H1 (cell line): ENCODE measurements at regions not wholly inside any gene's neighbourhood (a gene's known extent, or its start where the extent isn't known, plus 50 kb on each side); places are given as distances from the start of the nearest gene placed in this dataset.

ENCODE experiments used
- CTCF ChIA-PET: fragments of 300-600 bp; sonication (Branson Sonifier 250); formaldehyde crosslinking; loops from one replicate; lab custom pipeline; 2021; ENCODE audit not compliant: partially characterized antibody; lab: Charles Lee
- POLR2A ChIA-PET: fragments of 300-600 bp; sonication (Branson Sonifier 250); formaldehyde crosslinking; loops from one replicate; lab custom pipeline; 2021; ENCODE audit warnings: inconsistent platforms; ENCODE audit not compliant: partially characterized antibody; lab: Charles Lee
- DNase-seq, 2 experiments: peaks; one replicate each; pipeline versions ENCODE4 v3.0.0 to v3.0.0-alpha.2; 2010 to 2022; ENCODE audit warnings: low spot score in 2 of 2, low read depth in 1 of 2, mixed read lengths in 1 of 2
- FAIRE-seq: peaks from 2 replicates; lab custom pipeline; 2011; peaks lifted over from hg19 to GRCh38; lab: Jason Lieb, UNC
- H2AFZ ChIP-seq: 2 replicates; pipeline ENCODE4 v1.8.1; 2012; ENCODE audit warnings: low read length, inconsistent platforms
- H2AK5ac ChIP-seq: 2 replicates; pipeline ENCODE4 v1.6.1; 2013; ENCODE audit warnings: low read depth, low read length
- H2BK120ac ChIP-seq: replicated peaks from 2 replicates; pipeline ENCODE3; 2013; ENCODE audit warnings: low read depth, low read length, inconsistent platforms
- H2BK12ac ChIP-seq: 2 replicates; pipeline ENCODE4 v1.6.1; 2013; ENCODE audit warnings: low read depth, low read length
- H2BK15ac ChIP-seq: 2 replicates; pipeline ENCODE4 v1.6.1; 2013; ENCODE audit warnings: low read length
- H2BK20ac ChIP-seq: 2 replicates; pipeline ENCODE4 v1.6.1; 2013; ENCODE audit warnings: low read length
- H2BK5ac ChIP-seq: 2 replicates; pipeline ENCODE4 v1.6.1; 2013; ENCODE audit warnings: low read depth, low read length
- H3K14ac ChIP-seq: 2 replicates; pipeline ENCODE4 v1.6.1; 2013; ENCODE audit warnings: inconsistent platforms; ENCODE audit not compliant: insufficient read length
- H3K18ac ChIP-seq: 2 replicates; pipeline ENCODE4 v1.6.1; 2013; ENCODE audit warnings: low read length; ENCODE audit errors: extremely low read depth
- H3K23ac ChIP-seq: 2 replicates; pipeline ENCODE4 v1.6.1; 2013; ENCODE audit warnings: inconsistent platforms; ENCODE audit not compliant: insufficient read length
- H3K23me2 ChIP-seq: 2 replicates; pipeline ENCODE4 v1.6.1; 2013; ENCODE audit warnings: low read depth, low read length
- H3K27ac ChIP-seq: 2 replicates; pipeline ENCODE4 v1.6.1; 2011; ENCODE audit warnings: low read depth, low read length, inconsistent platforms
- H3K27me3 ChIP-seq, 4 experiments: replicated peaks in 1 of 4; 1 replicate in 1 of 4; 2 replicates in 3 of 4; pipeline versions ENCODE4 v1.6.1 to v1.8.1; 2011 to 2013; ENCODE audit warnings: low read length in 3 of 4, mild to moderate bottlenecking in 3 of 4, inconsistent platforms in 2 of 4, mixed read lengths in 2 of 4, moderate library complexity in 1 of 4; ENCODE audit not compliant: control insufficient read depth in 3 of 4, insufficient read depth in 3 of 4; ENCODE audit errors: extremely low read depth in 1 of 4
- H3K36me3 ChIP-seq, 4 experiments: 2 replicates each; pipeline versions ENCODE4 v1.6.1 to v1.8.1; 2011 to 2013; ENCODE audit warnings: mild to moderate bottlenecking in 4 of 4, low read length in 3 of 4, moderate library complexity in 2 of 4, control low read depth in 1 of 4, inconsistent platforms in 1 of 4; ENCODE audit not compliant: insufficient read depth in 4 of 4, control insufficient read depth in 2 of 4
- H3K4ac ChIP-seq: replicated peaks from 2 replicates; pipeline ENCODE3; 2013; ENCODE audit warnings: low read length, low read depth, mixed read lengths, inconsistent platforms; ENCODE audit not compliant: insufficient read length
- H3K4me1 ChIP-seq, 4 experiments: replicated peaks in 1 of 4; 1 replicate in 1 of 4; 2 replicates in 3 of 4; pipeline versions ENCODE4 v1.6.1 to v1.8.1; 2011 to 2013; ENCODE audit warnings: low read length in 3 of 4, inconsistent platforms in 2 of 4, mixed read lengths in 1 of 4; ENCODE audit not compliant: insufficient read depth in 4 of 4, control insufficient read depth in 3 of 4
- H3K4me2 ChIP-seq, 2 experiments: 2 replicates each; pipeline versions ENCODE4 v1.6.1 to v1.8.1; 2011 to 2013; ENCODE audit warnings: low read depth in 2 of 2, low read length in 2 of 2, control low read depth in 1 of 2, inconsistent platforms in 1 of 2, mild to moderate bottlenecking in 1 of 2; ENCODE audit not compliant: insufficient read depth in 1 of 2
- H3K4me3 ChIP-seq, 4 experiments: fragments of 200-600, 300-600 bp in 1 of 4; sonication (generic), shearing (Covaris generic), sonication (Bioruptor Twin) in 1 of 4; 2 replicates each; pipeline versions ENCODE4 v1.5.1 to v1.8.1; 2011 to 2016; ENCODE audit warnings: low read length in 4 of 4, low read depth in 3 of 4, control low read depth in 2 of 4, inconsistent platforms in 2 of 4, mild to moderate bottlenecking in 2 of 4, mixed read lengths in 1 of 4, moderate library complexity in 1 of 4; ENCODE audit not compliant: insufficient read depth in 2 of 4; ENCODE audit errors: extremely low read depth in 1 of 4
- H3K56ac ChIP-seq: replicated peaks from 2 replicates; pipeline ENCODE3; 2013; ENCODE audit warnings: low read depth, mild to moderate bottlenecking, mixed read lengths, low read length, inconsistent platforms; ENCODE audit not compliant: insufficient read length
- H3K79me1 ChIP-seq: 2 replicates; pipeline ENCODE4 v1.6.1; 2013; ENCODE audit warnings: low read depth, low read length, control low read depth
- H3K79me2 ChIP-seq, 2 experiments: 2 replicates each; pipeline versions ENCODE4 v1.6.1 to v1.8.1; 2012 to 2013; ENCODE audit warnings: low read length in 2 of 2, mild to moderate bottlenecking in 2 of 2, inconsistent platforms in 1 of 2; ENCODE audit not compliant: insufficient read depth in 2 of 2, control insufficient read depth in 1 of 2
- H3K9ac ChIP-seq, 4 experiments: replicated peaks in 1 of 4; 1 replicate in 1 of 4; 2 replicates in 3 of 4; pipeline versions ENCODE4 v1.6.1 to v1.8.1; 2011 to 2013; ENCODE audit warnings: low read depth in 3 of 4, low read length in 3 of 4, control low read depth in 2 of 4, mild to moderate bottlenecking in 2 of 4, moderate library complexity in 2 of 4, inconsistent platforms in 1 of 4; ENCODE audit errors: extremely low read depth in 1 of 4
- H3K9me3 ChIP-seq, 2 experiments: 2 replicates each; pipeline versions ENCODE4 v1.6.1 to v1.8.1; 2012 to 2013; ENCODE audit warnings: mild to moderate bottlenecking in 2 of 2, moderate library complexity in 2 of 2, control low read depth in 1 of 2, inconsistent platforms in 1 of 2, low read depth in 1 of 2, low read length in 1 of 2, mixed read lengths in 1 of 2; ENCODE audit not compliant: insufficient read depth in 2 of 2
- H4K20me1 ChIP-seq, 2 experiments: replicated peaks in 1 of 2; 2 replicates each; pipeline versions ENCODE3 to v1.8.1; 2011 to 2013; ENCODE audit warnings: inconsistent platforms in 2 of 2, low read length in 2 of 2, mild to moderate bottlenecking in 1 of 2; ENCODE audit not compliant: insufficient read depth in 2 of 2, control insufficient read depth in 1 of 2
- H4K5ac ChIP-seq: 2 replicates; pipeline ENCODE4 v1.6.1; 2013; ENCODE audit warnings: low read length, low read depth, mixed read lengths, inconsistent platforms; ENCODE audit not compliant: insufficient read length
- H4K8ac ChIP-seq: 2 replicates; pipeline ENCODE4 v1.8.0; 2013; ENCODE audit warnings: mild to moderate bottlenecking, moderate library complexity, low read length, inconsistent platforms; ENCODE audit not compliant: insufficient read depth; ENCODE audit errors: extremely low read depth
- H4K91ac ChIP-seq: replicated peaks from 2 replicates; pipeline ENCODE3; 2013; ENCODE audit warnings: low read length, mixed read lengths, inconsistent platforms; ENCODE audit not compliant: insufficient read length
- CEBPB ChIP-seq: IDR thresholded peaks from 2 replicates; pipeline ENCODE4 v1.6.1; 2012; ENCODE audit warnings: low read depth, low read length
- WGBS, 2 experiments: shearing (Covaris generic) in 1 of 2; methylation state at CpG; one replicate each; pipeline versions ENCODE4 v1.1.6 to v1.1.7; 2013 to 2015; ENCODE audit warnings: low lambda C conversion rate in 2 of 2, mixed read lengths in 2 of 2, inconsistent platforms in 1 of 2, low coverage in 1 of 2, missing lambda C conversion rate in 1 of 2; ENCODE audit not compliant: insufficient replicate concordance in 2 of 2, insufficient coverage in 1 of 2, insufficient read length in 1 of 2; ENCODE audit errors: extremely low coverage in 1 of 2, missing lambda C conversion rate in 1 of 2; 5-methylcytosine and 5-hydroxymethylcytosine counted together

DNA sequence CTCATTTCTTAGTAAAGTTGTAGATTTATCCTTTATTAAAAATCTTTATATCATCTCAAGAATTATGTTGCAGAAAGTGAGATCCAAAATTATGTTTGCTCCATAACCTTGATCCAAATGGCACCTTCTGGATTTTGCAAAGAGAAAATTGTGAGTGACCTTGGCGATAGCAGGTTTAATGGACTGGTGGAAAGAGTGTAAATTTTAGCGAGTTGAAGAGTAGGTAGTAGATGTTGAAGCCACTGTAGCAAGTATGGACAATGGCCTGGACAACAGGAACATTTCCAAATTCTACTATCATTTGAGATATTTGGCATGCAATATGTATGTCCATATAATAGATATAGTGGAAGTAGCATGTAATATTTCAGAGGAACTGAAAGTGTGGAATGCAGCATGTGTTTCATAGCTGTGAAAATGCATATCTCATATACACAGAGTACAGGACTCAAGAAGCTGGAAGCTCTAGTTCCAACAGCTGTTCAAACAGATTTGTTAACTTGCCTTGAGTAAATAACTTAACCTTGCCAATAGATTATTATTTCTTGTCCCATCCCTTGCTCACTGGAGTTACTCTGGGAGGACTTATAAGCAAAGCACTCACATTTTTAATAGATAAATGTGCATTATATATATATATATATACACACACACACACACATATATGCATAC is 152.5 kb upstream of the TLL1 start:
- Histone ChIP-seq H3K18ac (no peak overlapping the region), H4K20me1 (no peaks in the 10 kb centered on the region), H3K56ac (no peak overlapping the region), H3K36me3 (no peaks in the 10 kb centered on the region), H3K4me2 (no peak overlapping the region), H2BK15ac (no peak overlapping the region), H2BK120ac (no peak overlapping the region), H3K4ac (no peak overlapping the region)
- ChIA-PET CTCF (no interaction called here), POLR2A (no interaction called here)
- FAIRE-seq, result no peak
- TF ChIP-seq CEBPB, result no peak
- TF ChIP-seq, all 59 proteins: peak for 0
- no peak overlapping the region for H2BK20ac ChIP-seq
- H2BK5ac ChIP-seq, result no peak overlapping the region
- H4K8ac ChIP-seq, result no peak overlapping the region
- H3K23me2 ChIP-seq, result no peaks in the 10 kb centered on the region; the same call in 1 of the 2 replicates
- no peaks in the 10 kb centered on the region for H3K79me2 ChIP-seq
- DNase-seq, result no peak
- no peak overlapping the region for H4K5ac ChIP-seq
- 94 to 100% methylated on average over 1 to 2 of the region's 2 CpGs for WGBS, 2 experiments
- H3K9me3 ChIP-seq, result no peaks in the 10 kb centered on the region
- H2AK5ac ChIP-seq, result no peak overlapping the region
- H3K23ac ChIP-seq, result no peak overlapping the region
- peaks cover 0 to 11% (median 0%) of the 10 kb centered on the region in 4 experiments; a peak in 3 of 7 replicates for H3K4me1 ChIP-seq
- H3K14ac ChIP-seq, result no peak overlapping the region
- H3K79me1 ChIP-seq, result no peaks in the 10 kb centered on the region
- no peak overlapping the region for H3K9ac ChIP-seq
- H2AFZ ChIP-seq, result no peak overlapping the region
- H4K91ac ChIP-seq, result no peak overlapping the region
- no peak overlapping the region for H3K4me3 ChIP-seq
- H3K27me3 ChIP-seq, result no peaks in the 10 kb centered on the region
- H3K27ac ChIP-seq, result no peak overlapping the region
- H2BK12ac ChIP-seq, result no peak overlapping the region
